OCI-LY3 (cell line): ENCODE measurements at regions not wholly inside any gene's neighbourhood (a gene's known extent, or its start where the extent isn't known, plus 50 kb on each side); places are given as distances from the start of the nearest gene placed in this dataset.

Experiments used
- EZH2phosphoT487 ChIP-seq: fragments of 200-600 bp; shearing (Covaris generic); IDR thresholded peaks from 2 replicates; pipeline ENCODE4 v1.6.1; 2018; ENCODE audit warnings: antibody characterized with exemption, mixed run types, low read depth
- TF ChIP-seq, protein P1 (sequence below): fragments of 200-600, 300-600 bp; sonication (generic); IDR thresholded peaks from 2 replicates; pipeline ENCODE4 v1.5.1; 2014; ENCODE audit warnings: antibody characterized with exemption, low read length, low read depth

DNA sequence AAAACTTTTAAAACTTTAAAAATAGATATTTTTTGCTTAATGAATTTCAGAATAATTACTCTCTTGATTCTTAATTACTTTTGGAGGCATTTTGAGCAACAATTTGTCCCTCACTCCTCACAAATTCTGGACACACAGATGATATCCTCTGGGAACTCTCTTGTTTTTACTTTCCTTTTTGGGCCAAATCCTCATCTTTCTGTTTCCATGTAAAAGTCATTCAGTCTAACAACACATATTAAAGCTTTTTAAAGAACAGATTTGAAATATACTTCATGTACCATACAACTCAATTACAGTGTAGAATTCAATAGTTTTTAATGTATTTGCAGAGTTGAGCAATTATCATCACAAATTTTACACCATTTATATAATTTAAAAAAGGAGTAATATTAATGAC, 983.1 kb downstream of the STIM2 start:
- TF ChIP-seq, protein P1, sequence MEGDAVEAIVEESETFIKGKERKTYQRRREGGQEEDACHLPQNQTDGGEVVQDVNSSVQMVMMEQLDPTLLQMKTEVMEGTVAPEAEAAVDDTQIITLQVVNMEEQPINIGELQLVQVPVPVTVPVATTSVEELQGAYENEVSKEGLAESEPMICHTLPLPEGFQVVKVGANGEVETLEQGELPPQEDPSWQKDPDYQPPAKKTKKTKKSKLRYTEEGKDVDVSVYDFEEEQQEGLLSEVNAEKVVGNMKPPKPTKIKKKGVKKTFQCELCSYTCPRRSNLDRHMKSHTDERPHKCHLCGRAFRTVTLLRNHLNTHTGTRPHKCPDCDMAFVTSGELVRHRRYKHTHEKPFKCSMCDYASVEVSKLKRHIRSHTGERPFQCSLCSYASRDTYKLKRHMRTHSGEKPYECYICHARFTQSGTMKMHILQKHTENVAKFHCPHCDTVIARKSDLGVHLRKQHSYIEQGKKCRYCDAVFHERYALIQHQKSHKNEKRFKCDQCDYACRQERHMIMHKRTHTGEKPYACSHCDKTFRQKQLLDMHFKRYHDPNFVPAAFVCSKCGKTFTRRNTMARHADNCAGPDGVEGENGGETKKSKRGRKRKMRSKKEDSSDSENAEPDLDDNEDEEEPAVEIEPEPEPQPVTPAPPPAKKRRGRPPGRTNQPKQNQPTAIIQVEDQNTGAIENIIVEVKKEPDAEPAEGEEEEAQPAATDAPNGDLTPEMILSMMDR, result no peak
- no peak for TF ChIP-seq EZH2phosphoT487
